Suppressor macrophage treated with lipopolysaccharide for 1 hour (primary cell): ENCODE measurements at regions not wholly inside any gene's neighbourhood (a gene's known extent, or its start where the extent isn't known, plus 50 kb on each side); places are given as distances from the start of the nearest gene placed in this dataset.
"Not testable (repeated sequence)": the region's sequence is repeated elsewhere in the genome, so short reads cannot be mapped to it uniquely, and the experiment has no call there.

Experiments used
- DNase-seq, 3 donors: peaks; one replicate each; pipeline ENCODE4 v3.0.0-alpha.2; 2020 to 2022

DNA sequence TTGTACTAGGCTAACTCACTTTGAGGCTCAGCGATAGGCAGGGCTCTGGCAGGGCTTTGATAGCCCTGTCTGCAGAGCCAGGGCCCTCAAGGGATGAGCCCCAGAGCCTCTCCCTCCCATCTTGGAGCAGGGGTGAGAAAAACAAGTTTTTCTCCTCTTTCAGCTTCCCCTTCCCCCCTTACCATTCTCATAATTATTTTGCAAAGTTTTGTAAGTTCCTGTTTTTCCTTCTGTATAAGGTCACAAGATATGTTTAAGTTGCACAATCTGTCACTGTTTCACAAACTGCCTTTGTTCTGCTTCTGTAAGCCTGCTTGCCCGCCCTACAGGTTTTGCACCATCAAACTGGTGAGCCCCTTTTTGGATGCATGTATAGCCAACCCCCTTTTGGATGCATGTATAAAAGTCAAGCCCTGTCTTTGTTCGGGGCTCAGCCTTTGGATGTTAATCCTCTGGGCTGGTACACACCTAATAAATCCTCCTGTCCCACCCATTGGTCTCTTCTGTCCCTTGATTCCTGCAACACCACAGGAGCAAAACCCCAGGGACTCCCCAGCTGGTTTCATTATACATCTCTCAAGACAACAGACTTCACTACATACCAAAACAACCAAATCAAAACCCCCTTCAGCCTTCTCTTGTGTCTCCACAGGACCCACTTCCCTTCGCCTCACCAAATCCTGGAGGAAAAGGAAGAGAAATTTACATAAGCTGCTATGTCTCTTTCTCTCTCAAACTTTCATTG, 52.5 kb upstream of the RESF1 start:
- DNase-seq: peak; percentile 64 to 87 (median 83)

DNA sequence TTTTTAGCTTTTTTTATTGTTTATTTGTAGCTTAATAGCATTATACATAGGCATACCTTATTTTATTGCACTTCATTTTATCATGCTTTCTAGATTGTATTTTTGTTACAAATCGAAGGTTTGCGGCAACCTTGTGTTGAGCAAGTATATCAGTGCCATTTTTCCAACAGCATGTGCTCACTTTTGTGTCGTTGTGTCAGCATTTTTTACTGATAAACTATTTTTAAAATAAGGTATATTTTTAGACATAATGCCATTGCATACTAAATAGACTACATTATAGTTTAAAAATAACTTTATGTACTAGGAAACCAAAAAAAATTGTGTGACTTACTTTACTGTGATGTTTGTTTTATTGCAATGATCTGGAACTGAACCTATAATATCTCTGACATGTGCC, 56.2 kb upstream of the RESF1 start:
- no peak for DNase-seq

- DNase-seq: no peak
These were observed 58.9 kb upstream of the RESF1 start for GRCh38 chr12:31900271-31900670.

DNA sequence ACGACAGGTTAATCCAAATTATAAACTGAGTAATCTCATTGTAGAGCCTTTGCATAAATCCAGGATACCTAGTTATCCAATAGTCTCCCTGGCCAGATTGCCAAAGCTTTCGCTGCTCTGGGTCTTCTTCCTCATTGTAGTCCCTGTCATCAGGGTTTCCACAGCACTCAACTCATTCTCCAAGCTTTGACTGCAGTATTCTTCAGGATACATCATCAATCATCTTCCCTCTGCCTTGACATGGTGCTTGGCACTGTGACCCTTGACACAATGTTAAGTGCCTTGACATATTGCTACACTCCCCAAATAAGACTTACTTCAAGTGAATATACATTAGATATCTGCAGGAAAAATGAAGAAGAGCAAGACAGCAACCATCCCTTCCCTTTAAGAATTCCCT, 60.1 kb upstream of the RESF1 start:
- peak; percentile 24 to 36 (median 29) for DNase-seq

- peak in 1 of 3 donors; percentile 25 for DNase-seq
These were observed 61.3 kb upstream of the RESF1 start for GRCh38 chr12:31897781-31898503.

DNA sequence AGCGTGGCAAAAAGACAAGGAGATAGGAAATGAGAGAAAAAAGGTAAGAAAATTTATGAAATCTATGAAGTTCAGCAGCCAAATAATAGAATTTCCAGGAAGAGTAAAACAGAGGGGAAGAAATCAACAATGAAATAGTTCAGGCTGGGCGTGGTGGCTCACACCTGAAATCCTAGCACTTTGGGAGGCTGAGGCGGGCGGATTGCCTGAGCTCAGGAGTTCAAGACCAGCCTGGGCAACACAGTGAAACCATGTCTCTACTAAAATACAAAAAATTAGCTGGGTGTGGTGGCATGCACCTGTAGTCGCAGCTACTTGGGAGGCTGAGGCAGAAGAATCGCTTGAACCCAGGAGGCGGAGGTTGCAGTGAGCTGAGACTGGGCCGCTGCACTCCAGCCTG, 62.1 kb upstream of the RESF1 start:
- DNase-seq: not testable (repeated sequence)

DNA sequence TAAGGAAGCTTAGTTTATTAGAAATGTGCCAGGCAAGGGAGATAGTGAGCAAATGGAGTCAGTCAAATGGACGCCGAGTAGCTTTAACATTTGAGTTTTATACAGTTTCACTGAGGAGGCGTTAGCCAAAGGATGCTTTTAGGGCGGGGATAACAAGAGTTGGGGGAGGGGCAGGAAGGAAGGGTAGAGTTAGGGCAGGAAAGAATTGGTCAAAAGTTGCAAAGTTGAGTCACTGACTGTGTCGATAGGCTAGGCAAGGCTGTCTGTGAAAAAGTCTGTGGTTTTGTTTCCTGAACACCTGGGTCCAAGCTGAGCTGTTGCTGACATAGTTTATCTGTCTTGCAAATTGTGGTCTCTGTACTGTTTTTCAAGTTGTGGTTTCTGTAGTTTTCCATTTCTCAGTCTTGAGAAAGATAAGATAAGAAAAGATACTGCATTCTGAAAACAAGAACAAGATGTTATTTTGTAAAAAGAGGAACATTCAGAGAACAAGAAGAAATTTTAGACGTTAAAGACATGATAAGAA, 62.6 kb upstream of the RESF1 start:
- peak in 1 of 3 donors; percentile 8 for DNase-seq

- no peak for DNase-seq
These were observed 63.6 kb upstream of the RESF1 start for GRCh38 chr12:31895449-31896150.

- peak in 1 of 3 donors; percentile 31 for DNase-seq
These were observed 68.6 kb upstream of the RESF1 start for GRCh38 chr12:31890295-31891285.

DNA sequence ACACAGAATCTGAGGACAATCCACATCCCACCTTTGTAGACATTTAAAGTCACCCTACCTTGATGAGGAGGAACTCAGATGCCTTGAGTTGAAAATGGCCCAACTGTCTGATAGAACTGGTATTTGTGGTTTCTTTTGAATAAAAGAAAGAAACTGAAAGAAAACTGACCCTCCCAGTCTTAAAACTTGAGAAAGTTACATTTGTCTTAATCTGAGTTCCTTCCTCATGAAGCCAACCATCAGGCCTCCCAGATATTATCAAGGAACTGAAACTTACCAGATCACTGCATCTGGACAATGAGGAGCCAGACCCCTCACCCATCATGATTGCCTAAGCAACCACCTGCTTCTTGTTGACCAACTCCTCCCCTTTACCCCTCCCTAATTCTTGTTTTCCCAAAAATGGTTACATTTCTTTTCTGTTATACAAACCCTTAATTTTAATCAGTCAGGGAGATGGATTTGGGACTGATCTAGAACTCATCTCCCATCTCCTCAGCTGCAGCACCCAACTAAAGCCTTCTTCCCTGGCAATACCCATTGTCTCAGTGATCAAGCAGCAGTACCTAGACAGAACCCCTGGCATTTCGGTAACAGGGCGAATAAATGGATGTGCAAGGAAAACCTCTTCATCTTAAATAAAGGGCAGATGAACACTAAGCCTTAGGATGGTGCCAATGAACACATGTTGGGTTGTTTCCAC, 72.0 kb upstream of the RESF1 start:
- peak in 1 of 3 donors; percentile 26 for DNase-seq

DNA sequence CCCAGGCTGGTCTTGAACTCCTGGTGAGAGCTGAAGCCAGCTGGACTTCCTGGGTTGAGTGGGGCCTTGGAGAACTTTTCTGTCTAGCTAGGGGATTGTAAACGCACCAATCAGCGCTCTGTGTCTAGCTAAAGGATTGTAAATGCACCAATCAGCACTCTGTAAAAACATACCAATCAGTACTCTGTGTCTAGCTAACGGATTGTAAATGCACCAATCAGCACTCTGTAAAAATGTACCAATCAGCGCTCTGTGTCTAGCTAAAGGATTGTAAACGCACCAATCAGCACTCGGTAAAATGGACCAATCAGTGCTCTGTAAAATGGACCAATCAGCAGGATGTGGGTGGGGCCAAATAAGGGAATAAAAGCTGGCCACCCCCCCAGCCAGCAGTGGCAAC, 76.5 kb upstream of the RESF1 start:
- DNase-seq: not testable (repeated sequence)

GRCh38 chr12:31880340-31880739, 78.9 kb upstream of the RESF1 start:
- no peak for DNase-seq

- DNase-seq: no peak
These were observed 81.3 kb upstream of the RESF1 start for GRCh38 chr12:31877884-31878283.

GRCh38 chr12:31876568-31877424, 82.4 kb upstream of the RESF1 start:
- DNase-seq: peak; percentile 50 to 61 (median 53)

- no peak for DNase-seq
These were observed 83.6 kb upstream of the RESF1 start for GRCh38 chr12:31875609-31875964.

- DNase-seq: peak; percentile 86 to 89 (median 88)
These were observed 84.1 kb upstream of the RESF1 start for GRCh38 chr12:31874961-31875608.

DNA sequence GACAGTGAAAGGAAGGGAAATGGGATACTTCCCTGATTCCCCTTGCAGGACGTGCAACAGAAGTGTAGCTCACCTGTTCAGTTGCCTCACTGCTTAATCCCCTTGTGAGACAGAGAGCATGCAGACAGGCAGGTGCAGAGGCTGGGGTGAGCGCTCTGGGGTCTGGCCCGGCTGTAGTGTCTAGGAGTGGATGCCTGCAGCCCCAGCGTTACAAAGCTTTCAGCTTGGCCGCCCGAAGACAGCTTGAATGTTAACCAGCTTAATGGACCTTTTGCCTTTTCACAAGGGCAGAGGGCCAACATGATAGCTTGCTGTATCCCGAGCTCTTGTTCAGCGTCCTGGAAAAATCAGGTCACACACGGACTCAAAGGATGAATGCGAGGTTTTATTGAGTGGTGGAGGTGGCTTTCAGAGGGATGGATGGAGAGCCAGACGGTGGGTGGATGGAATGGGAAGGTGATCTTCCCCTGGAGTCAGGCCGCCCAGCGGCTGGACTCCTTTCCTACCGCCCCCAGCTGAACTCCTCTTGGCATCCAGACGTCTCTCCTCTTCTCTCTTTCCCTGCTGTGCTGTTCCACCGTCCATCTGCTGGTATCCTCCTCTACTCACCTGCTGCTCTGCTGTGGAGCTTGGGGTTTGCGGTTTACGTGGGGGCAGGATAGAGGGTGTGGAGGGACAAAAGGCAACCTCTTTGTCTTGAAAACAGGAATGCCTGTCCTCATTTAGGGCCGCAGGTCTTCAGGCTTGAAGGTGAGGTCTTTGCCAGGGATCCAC, 86.2 kb upstream of the RESF1 start:
- DNase-seq: no peak

DNA sequence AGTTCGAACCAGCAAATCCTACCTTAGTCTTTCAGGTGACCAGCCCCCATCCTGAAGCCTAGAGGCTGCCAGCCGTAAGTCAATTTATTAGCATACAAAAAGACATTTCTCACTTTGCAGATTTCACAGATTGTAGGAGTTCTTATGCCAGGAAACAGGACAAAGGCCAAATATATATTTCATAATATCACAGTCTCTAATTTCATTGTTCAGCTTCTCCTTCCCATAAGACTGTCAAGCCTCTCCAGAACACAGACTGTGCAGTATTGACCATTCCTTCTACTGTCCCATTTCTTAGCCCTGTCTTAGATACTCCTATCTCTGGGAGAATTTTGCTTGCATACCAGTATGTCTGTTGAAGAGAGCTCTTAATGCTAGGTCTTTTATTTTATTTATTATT, 89.2 kb upstream of the RESF1 start:
- DNase-seq: no peak

DNA sequence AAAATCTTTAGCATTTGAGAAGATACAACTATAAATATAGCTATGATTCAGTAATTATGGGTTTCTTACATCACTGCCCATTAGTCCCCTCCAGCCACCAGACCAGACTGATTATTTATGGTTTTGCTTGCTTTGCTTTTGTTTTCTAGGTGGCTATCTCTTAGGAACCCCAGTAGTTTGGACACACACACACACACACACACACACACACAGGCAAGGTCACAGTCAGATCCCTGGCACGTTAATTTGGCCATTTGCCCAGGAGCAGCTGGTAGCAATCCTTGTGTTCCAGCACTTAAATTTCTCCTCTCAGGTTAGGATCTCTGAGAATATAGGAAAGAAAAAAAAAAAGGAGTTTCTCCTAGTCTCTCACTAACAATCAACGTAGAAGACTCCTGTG, 90.2 kb upstream of the RESF1 start:
- DNase-seq: no peak
